HG03439 (cell line): ENCODE measurements at regions not wholly inside any gene's neighbourhood (a gene's known extent, or its start where the extent isn't known, plus 50 kb on each side); places are given as distances from the start of the nearest gene placed in this dataset.
"Not testable (repeated sequence)": the region's sequence is repeated elsewhere in the genome, so short reads cannot be mapped to it uniquely, and the experiment has no call there.

Source experiments
- ATAC-seq: cut with Tn5 transposase; IDR thresholded peaks from one replicate; pipeline ENCODE4 v1.9.1; 2021; ENCODE audit warnings: mild to moderate bottlenecking, moderate library complexity; ENCODE audit not compliant: unreplicated experiment

DNA sequence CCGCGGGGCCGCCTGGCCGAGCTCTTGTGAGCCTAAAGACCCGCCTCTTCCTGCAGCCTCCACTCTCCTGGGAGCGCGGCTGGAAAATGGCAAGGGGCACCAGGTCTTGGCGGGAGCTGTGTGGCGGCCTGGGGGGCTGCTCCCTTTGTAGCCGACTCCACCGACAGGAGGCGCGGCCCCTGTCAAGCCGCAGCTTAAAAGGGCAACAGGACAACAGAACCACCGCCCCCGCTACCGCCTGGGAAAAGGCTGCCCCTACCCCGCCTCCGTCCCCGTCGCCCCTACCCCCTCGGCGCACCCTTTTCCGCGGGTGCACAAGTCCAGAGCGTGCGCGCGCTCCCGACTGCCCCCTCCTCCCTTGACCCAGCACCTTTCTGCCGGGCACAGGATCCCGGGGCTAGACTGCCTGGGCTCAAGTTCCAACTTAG, 60.3 kb downstream of the GOLGA8K start:
- ATAC-seq: not testable (repeated sequence)

DNA sequence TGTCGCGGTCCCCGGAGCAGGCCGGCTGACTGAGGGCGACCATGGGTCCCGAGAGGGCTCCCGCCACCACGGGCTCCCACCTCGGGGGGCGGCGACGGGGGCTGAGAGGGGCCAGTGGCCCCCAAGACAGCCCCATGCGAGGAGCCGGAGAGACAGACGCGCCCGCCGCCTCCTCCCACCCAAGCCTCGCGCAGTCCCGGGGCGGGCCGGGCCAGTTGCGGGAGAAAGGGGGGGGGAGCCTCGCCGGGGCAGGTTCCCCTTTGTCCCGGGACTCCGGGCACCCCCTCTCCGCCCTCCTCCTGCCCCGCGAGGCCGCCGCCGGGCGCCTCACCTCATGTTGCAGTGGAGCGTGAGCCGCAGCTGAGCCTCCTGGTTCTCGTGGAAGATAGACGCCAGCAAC, 60.8 kb downstream of the GOLGA8K start:
- ATAC-seq: not testable (repeated sequence)

DNA sequence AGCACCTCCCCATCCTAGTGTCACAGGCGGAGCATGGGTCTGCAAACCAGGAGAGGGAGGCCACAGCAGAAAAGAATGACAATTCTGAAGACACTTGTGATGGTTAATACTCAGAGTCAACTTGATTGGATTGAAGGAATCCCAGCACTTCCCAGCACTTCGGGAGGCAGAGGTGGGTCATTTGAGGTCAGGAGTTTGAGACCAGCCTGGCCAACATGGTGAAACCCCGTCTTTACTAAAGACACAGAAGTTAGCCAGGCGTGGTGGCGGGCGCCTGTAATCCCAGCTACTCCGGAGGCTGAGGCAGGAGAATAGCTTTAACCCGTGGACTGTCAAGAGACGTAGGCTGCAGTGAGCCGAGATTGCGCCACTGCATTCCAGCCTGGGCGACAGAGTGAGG, 61.6 kb downstream of the GOLGA8K start:
- ATAC-seq: not testable (repeated sequence)

GRCh38 chr15:32336804-32337203, 66.3 kb downstream of the GOLGA8K start:
- not testable (repeated sequence) for ATAC-seq

GRCh38 chr15:32323353-32323752, 79.7 kb downstream of the GOLGA8K start:
- ATAC-seq: not testable (repeated sequence)

DNA sequence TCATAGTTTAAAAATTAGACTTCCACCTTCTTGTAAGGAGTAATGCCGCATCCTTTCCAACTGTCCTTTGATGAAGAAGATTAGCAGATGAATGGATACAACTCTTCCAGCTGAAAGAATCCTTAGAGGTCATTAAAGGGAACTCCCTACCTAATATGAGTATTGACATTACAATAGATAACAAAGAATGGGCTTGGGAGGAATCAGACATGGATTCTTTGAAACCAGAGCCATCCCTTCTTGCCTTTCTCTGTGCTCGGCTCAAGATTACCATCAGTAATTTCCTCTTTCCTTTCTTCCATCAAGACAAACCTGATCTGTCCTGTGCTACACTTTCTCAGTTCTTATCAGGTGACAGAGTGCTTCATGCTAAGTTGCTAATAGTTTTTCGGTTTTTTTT, 83.8 kb downstream of the GOLGA8K start:
- ATAC-seq: not testable (repeated sequence)

DNA sequence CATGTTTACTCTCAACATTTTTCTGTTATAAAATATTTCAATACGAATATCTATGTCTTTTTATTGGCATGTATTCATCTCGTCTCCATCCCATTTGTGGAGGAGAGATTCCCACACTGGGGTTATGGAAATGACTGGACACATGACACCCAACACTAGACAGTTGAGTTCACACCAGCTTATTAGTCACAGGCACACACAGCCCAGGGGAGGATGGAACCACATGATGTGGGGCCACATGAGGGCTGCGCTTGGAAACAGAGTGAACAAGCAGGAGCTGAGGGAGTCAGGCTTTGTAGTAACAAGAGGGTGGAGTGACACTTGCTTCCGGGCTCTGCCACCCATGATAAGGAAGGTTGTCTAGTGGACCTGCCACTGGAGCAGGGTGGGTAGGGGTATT, 86.6 kb downstream of the GOLGA8K start:
- ATAC-seq: not testable (repeated sequence)

DNA sequence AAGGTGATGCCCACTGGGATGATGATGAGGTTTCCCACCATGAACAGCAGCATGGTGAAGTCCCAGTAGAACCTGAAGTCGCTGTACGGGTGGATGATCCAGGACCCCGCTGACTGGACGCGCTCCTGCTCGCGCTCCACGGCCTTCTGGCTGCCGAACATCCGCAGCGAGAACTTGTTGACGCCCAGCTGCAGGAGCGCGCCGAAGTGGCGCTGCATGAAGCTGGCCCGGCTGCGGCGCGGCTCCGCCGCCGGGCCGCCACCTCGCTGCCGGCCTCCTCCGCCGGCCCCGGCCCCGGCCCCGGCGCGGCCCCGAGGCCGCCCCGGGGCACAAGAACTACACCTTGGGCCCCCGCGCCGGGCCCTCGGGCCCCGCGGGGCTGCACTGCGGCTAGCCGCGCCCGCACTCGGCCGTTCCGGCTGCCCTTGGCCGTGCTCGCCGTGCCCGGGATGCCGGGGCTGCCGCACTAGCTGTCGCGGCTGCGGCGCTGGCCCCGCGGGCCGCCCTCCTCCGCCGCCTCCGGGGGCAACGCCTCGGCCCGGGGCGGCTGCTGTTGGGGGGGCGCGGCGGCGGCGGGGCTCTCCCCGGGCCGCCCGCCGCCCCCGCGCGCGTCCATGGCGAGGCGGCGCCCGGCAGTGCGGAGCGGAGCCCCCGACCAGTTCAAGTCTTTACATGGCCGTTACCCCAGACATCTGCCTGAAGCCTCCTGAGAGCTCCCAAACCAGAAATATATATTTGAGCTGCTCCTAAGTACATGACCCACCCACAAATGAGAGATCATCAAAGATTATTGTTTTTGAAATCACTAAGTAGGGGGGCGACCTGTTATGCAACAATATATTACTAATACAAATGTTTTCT, 87.8 kb downstream of the GOLGA8K start:
- ATAC-seq: not testable (repeated sequence)

DNA sequence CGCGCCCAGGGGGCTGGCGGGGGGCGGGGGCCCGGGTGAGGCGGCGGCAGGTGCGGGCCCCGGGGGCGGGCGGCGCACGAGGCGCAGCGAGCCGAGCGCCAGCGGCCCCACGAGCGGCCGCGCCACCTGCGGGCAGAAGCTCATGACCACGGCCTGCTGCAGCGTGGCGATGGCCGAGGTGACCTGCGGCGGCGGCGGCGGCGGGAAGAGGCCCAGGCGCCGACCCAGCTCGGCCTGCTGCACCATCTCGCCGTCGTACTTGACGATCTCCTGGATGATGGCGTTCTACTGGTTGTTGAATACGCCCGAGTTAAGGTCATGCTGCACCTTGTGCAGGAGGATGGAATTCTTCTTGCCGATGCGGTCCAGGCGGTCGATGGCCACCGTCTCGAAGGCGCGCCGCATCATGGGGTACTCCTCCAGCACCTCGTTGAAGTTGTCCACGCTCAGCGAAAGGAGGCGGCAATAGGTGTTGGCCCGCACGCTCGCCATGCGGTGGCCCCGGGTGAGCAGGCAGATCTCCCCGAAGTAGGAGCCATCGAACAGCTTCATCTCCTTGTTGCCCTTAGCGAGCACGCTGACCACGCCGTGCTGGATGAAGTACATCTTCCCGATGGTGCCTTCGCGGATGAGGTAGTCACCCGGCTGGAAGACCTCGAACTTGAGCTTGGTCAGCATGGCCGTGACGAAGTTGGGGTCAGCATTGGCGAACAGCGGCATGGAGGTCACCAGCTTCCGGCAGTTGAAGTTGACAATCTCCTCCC, 89.5 kb downstream of the GOLGA8K start:
- ATAC-seq: not testable (repeated sequence)

GRCh38 chr15:32312721-32313120, 90.4 kb downstream of the GOLGA8K start:
- not testable (repeated sequence) for ATAC-seq

DNA sequence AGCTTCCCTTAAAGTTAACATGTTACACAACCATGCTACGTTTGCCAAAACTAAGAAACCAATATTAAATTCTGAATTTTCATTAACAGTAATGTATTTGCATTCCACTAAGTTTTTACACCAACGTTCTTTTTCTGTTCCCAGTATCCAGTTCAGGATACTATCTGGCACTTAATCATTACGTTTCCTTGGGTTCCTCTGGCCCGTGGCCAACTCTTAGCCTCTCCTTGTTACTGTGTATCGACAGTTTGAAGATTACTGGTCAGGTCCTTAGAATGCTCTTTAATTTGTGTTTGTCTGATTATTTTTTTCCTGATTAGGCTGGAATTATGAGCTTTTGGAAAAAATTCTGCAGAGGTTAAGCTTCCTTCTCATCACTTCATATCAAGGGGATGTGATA, 95.5 kb downstream of the GOLGA8K start:
- not testable (repeated sequence) for ATAC-seq

- ATAC-seq: peak; percentile 69
Measured at GRCh38 chr15:32276200-32276830, 126.8 kb downstream of the GOLGA8K start.

DNA sequence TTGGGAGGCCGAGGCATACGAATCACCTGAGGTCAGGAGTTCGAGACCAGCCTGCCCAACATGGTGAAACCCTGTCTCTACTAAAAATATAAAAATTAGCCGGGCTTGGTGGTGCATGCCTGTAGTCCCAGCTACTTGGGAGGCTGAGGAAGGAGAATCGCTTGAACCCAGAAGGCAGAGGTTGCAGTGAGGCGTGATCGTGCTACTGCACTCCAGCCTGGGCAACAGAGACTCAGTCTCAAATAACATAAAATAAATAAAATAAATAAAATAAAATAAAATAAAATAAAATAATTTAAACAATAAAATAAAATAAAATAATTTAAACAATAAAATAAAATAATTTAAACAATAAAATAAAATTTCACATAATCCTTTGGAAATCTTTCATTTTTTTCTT, 149.1 kb downstream of the GOLGA8K start:
- not testable (repeated sequence) for ATAC-seq

DNA sequence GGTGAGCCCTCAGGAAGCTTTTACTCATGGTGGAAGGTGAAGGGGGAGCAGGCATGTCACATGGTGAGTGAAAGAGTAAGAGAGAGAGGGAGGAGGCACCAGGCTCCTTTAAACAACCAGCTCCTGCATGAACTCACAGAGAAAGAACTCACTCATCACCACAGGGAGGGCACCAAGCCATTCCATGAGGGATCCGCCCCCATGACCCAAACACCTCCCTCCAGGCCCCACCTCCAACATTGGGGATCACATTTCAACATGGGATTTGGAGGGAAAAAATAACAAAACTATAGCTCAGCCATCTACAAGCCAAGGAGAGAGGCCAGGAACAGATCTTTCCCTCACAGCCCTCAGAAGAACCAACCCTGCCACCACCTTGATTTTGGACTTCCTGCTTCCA, 153.9 kb downstream of the GOLGA8K start:
- ATAC-seq: not testable (repeated sequence)

- ATAC-seq: not testable (repeated sequence)
Measured at GRCh38 chr15:32243727-32244126, 159.4 kb downstream of the GOLGA8K start.

GRCh38 chr15:32242780-32243528, 160.1 kb downstream of the GOLGA8K start:
- not testable (repeated sequence) for ATAC-seq

- ATAC-seq: not testable (repeated sequence)
Measured at GRCh38 chr15:32227410-32228114, 175.5 kb downstream of the GOLGA8K start.

GRCh38 chr15:32222716-32223115, 180.4 kb downstream of the GOLGA8K start:
- no peak for ATAC-seq
